CD4-positive, alpha-beta T cell treated with Interleukin-4 for 4 hours (primary cell): ENCODE measurements at regions not wholly inside any gene's neighbourhood (a gene's known extent, or its start where the extent isn't known, plus 50 kb on each side); places are given as distances from the start of the nearest gene placed in this dataset.
"Not testable (repeated sequence)": the region's sequence is repeated elsewhere in the genome, so short reads cannot be mapped to it uniquely, and the experiment has no call there.

Experiments used
- DNase-seq: peaks from one replicate; pipeline ENCODE4 v3.0.0-alpha.2; 2020

- DNase-seq = no peak
Observed at GRCh38 chr10:33774857-33775256, 440.4 kb upstream of the NRP1 start.

DNA sequence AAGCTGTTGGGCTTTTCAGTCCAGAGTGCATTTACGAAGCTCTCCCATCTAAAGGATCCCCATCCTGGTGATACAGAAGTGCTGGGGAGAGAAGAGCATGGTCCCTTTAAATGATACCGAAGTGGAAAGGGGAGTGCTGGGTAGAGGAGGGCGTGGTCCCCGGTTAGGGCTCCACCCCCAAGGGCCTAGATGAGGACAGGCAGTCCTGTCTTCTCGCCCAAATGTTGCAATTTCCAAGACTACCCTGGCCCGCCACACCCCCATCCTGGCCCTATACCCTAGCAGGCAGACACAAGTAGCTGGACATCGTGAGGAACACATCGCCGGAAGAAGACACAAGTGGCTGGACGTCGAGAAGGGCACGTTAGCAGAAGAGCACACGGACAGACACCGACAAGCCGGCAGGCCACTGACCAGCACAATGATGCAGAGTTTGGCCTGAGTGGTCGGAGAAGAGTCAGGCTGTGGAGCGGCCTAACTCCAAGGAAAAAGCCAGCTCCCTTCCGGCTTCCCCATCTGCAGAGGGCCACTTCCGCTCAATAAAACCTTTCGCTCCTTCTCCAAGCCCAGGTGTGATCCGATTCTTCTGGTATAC lies 439.5 kb upstream of the NRP1 start:
- no peak for DNase-seq

DNA sequence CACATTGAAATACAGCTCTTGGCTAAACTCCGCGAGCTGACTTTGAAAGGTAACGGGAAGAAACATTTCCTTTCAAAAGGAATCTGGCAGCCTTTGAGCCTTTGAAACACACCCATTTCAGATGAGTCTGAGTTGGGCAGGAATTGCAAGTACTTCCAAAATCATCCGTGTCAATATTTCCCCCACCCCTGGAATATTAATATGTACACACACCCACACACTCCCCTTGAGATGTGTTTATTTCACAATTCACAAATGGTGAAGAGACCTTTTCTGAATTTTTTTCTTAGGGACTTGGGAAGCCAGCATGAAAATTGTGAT lies 438.7 kb upstream of the NRP1 start:
- DNase-seq = no peak

DNA sequence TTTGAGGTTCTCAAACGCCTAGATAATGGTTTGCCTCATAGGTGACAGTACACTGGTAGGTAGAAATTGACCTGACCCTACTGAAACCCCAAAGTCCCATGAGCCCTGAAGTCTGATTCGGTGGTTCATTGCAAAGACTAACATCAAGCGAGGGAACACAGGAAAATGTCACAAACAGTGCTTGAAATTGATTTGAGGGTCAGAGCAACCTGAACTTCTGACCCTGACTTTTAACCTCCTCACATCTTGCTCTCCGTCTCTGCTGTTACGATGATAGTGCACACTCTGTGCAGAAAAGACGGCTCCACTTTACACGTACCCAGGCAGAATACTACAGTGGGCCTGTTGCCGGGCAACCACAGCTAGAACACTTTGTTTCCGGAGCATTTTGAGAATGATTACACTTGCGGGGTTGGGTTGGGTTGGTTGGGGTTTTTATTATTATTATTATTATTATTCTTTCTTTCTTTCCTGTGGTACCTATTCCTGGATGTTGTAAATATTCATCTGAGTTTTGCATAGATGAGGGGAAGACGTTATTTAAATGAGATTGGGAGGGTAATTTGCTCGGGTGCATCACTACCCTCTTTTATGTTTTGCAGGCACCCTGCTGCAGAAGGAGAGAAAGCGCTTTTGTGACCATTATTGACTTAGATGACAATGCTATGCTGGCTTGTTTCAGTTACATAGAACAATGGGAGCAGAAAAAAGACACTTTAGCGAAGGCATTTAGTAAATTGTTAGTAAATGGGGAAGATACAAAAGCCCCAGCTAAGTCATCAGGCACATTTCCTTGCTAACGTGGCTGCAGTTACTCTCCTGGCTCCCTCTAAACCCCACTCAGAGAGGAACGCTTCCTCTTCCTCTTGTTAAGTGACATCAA lies 438.1 kb upstream of the NRP1 start:
- DNase-seq = no peak

- DNase-seq = not testable (repeated sequence)
Observed at GRCh38 chr10:33771856-33772255, 437.4 kb upstream of the NRP1 start.

- no peak for DNase-seq
Observed at GRCh38 chr10:33764694-33765185, 430.3 kb upstream of the NRP1 start.

- no peak for DNase-seq
Observed at GRCh38 chr10:33760056-33760943, 425.8 kb upstream of the NRP1 start.

DNA sequence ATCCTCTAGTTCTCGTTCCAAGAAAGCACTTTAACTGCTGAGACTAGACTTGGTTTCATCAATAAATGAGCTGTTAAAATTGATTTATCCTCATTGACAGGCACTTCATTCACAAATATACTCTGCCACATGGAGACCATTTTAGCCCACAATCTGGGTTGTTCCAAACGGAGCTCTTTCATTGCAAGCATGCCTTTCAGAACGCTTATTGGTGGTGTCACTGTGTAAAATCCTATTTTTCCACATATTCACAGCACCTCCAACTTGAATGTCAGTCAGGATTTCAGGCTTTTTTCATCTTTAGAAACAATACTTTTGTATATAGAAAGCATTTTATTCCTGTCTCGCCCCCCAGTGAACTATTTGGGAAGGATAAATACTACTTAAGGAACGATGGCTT lies 424.7 kb upstream of the NRP1 start:
- DNase-seq = no peak

DNA sequence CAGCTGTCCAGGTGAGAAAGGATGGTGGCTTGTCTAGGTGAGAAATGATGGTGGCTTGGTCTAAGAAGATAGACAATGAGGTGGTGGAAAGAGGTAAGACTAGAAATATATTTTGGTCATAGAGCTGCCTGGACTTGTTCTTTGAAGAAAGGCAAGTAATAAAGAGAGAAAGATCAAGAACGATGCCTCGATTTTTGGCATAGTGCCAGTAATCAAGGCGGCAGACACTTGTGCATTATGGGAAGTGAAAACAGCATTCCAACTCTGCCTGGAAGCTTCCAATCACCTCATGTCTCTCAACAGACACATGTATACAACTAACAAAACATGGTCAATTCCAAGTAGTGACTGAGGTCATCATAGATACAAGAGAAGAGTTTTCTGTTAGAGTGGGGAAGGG lies 423.8 kb upstream of the NRP1 start:
- no peak for DNase-seq

DNA sequence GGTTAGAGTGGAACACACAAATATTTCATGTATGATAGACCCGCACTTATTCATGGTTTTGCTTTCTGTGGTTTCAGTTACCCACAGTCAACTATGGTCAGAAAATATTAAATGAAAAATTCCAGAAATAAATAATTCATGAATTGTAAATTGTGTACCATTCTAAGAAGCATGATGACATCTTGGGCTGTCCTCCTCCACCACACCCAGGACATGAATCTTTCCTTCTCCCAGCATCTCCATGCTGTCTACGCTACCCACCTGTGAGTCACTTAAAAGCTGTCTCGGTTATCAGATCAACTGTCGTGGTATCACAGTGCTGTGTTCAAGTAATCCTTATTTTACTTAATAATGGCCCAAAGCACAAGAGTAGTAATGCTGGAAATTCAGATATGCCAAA lies 419.6 kb upstream of the NRP1 start:
- no peak for DNase-seq

GRCh38 chr10:33753389-33753788 lies 418.9 kb upstream of the NRP1 start:
- no peak for DNase-seq

GRCh38 chr10:33749790-33750189 lies 415.3 kb upstream of the NRP1 start:
- DNase-seq = no peak

DNA sequence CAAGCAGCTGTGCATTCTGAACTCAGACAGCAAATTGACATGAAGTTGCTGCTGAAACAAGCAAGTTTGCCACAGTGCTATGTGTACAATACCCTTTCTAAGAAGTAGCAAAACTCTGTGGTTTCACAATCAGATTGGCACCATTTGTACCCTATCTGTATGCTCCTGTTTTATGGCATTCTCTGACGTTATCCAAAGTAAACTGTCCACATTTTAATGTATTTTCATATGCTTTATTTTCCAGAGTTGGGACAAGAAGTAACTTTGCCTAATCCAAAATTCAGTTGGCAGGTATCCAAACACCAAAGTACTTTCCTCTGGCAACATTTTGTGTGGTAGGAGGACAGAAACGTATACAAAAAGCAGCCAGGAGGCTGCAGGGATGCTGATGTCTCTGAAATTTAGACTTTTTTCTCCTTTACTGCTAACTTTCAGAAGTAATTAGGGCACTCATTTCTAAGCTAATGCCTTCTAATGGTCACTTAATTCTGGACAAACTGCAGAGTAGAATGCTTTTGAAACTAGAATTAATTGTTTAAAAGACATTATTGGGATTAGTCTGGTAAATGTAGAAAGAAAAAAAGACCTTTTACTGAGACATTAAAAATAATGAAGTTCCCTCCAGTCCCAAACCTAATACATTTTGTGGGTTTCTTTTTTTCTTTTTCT lies 414.7 kb upstream of the NRP1 start:
- DNase-seq = no peak

- DNase-seq = no peak
Observed at GRCh38 chr10:33746836-33747268, 412.4 kb upstream of the NRP1 start.

DNA sequence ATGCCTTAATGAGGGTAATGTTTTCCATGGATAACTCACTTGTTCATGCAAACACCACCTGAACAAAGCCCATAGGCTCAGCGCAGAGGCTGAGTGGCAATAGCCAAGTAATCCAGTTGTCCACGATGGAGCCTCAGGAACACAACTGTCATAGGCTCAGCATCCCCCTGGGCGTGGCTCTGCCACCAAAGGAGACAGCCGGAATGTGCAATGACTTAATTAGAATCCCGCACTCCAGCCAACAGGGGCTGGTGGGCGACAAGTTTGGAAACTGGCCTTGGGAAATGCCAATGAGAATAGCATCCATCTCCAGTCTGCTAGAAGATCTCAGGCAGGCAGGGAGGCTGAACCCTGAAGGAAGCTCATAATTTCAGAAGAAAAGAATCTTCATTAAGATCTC lies 411.7 kb upstream of the NRP1 start:
- DNase-seq = no peak

- no peak for DNase-seq
Observed at GRCh38 chr10:33743429-33743857, 409.0 kb upstream of the NRP1 start.

- DNase-seq = no peak
Observed at GRCh38 chr10:33739031-33739430, 404.6 kb upstream of the NRP1 start.

- DNase-seq = no peak
Observed at GRCh38 chr10:33735464-33735923, 401.0 kb upstream of the NRP1 start.

DNA sequence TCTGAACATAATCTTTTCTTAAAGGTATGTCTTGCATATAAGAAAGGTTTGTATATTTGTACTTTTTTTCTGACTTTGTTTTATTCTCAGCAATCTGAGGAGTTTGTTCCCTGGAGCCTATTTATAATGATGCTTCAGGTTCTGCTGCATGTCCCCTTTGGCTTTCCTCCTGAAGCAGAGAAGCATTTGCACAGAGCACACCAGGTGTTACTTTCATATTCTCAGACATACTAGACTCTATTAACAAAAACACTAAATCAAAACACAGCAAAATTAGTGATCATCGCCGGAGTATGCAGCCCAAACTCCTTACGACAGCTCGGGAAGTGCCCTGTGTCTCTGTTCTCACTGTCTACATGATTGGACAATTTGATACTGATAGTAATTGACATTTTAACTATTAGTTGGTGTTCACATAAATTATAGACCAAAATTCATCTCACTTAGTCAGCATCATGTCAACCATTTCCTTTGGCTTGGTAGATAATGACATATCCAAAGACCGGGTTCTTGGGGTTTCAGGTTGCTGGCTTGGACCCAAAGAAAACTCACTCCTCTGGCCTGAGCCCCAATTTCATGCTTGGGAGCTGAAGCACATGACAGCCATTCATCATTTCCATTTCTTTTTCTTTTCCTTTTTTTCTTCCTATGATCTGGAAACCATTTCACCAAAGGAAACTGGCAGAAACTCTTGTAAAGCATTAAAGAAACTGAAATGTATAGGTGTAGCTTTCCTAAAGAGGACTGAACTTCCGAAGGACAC lies 400.1 kb upstream of the NRP1 start:
- DNase-seq = no peak

GRCh38 chr10:33733058-33733457 lies 398.6 kb upstream of the NRP1 start:
- DNase-seq = no peak

DNA sequence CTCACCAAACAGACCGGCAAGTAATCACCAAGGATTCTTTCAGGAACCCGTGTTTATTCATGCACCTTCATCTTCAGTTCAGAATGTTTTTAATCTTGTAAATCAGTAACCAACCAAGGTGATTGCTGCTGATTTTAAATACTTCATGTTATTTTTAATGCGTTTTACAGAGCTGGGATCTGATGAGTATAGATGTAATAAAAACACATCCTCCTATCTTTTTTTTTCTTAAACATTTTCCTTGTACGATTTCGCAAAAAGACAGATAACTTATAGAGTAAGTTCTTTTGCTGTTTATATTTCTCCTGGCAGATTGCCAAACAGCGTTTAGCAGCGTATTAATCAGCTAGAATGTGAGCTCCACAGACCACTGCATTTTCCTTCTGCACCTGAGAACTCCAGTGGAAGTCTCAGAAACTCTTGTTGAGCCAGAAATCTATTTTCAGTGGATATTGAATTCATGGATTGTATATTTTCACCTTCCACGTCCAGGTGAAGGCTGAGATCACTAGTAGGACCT lies 397.8 kb upstream of the NRP1 start:
- no peak for DNase-seq

- no peak for DNase-seq
Observed at GRCh38 chr10:33731322-33731721, 396.9 kb upstream of the NRP1 start.
